ENCODE measurements at regions not wholly inside any gene's neighbourhood (a gene's known extent, or its start where the extent isn't known, plus 50 kb on each side); places are given as distances from the start of the nearest gene placed in this dataset.
"Not testable (repeated sequence)": the region's sequence is repeated elsewhere in the genome, so short reads cannot be mapped to it uniquely, and the experiment has no call there.

GRCh38 chr10:90180886-90181691, 479.7 kb downstream of the KIF20B start:
- DNase-seq (ENCODE audit: low spot score), result no peak

DNA sequence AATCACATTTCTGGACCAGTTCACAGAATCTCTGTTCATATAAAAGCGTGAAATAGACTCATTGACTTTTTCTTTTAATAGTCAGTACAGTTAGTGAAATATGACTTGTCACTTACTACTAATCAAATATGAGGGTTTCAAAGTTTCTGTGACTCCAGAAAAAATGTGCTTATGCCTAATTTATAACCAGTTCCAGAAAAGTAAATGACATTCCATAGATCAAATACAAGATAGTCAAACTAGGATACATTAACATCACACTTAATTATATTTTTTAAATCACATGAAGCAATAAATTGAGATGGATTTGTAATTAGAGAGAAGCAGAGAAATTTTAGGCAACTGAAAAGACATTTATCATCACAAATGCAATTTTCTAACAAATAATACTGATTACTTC, 491.4 kb downstream of the KIF20B start:
- no peak for DNase-seq (ENCODE audit: low spot score)

DNA sequence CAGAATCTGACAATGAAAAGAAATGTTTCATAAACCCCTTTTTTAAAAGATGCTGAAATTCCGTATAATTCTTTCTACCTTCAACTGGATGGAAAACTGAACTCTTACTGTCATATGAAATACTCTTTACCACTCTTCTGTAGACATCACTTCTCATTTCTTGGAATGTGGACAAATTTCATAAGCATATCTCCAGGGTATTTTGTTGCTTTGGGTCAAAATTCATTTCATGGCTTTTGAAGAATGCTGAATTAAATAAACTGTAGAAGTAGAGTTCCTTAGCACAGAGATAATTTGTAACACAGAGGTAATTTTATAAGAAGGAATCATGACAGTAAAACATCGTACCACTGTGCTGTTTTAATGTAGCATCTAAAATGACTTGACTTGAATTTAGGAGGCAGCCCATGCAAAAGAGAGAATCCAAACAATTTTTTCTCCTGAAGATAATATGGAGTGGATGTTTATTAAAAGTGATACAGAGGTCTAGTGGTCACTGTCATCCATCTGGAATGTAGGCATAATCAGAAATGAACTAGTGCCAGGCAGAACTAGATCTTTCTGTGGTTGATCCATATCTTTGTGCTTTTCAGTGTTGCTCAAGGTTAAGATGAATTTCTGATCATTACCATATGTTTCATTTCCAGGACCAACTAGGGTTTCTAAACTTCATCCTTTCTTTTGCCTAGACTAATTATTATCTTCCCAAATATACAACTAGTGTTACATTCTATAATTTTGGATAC, 492.0 kb downstream of the KIF20B start:
- DNase-seq (ENCODE audit: low spot score), result no peak

GRCh38 chr10:90195288-90195840, 494.0 kb downstream of the KIF20B start:
- DNase-seq (ENCODE audit: low spot score), result no peak

GRCh38 chr10:90197766-90198165, 496.4 kb downstream of the KIF20B start:
- no peak for DNase-seq (ENCODE audit: low spot score)

DNA sequence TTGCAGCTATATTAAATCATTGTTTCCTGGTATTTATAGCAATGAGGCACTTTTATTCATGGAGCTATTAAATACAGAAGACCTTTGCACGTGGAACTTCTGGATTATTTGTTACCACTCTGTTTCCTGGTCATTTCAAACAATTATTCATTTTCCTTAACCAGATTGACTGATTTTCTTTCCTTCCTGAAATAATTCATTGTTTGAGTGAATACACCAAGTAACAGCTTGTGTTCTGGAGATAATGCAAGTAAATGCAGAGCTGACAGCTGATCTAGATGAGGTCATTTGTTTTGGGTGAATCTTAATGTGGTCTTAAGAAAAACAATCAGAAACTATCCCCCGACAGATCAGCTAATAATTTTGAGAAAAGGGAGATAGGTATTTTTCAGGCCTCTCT, 497.7 kb downstream of the KIF20B start:
- DNase-seq (ENCODE audit: low spot score), result no peak

DNA sequence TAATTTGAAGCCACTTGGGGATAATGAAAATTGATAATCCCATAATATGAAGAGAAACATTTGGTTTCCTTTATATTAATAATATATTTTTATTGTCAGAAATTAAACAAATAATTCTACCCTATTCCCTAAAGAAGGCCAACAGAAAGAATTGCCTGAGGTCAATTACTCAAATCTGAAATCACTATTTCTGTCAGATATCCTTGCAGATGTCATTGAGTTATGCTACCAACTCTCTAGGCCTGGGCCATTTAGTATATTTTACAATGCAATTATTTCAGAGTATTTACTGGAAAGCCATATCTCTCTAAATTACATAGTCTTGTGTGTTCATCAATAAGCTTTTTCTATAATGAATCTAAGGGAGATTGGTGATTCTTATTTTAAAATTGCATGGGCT, 498.1 kb downstream of the KIF20B start:
- no peak for DNase-seq (ENCODE audit: low spot score)

DNA sequence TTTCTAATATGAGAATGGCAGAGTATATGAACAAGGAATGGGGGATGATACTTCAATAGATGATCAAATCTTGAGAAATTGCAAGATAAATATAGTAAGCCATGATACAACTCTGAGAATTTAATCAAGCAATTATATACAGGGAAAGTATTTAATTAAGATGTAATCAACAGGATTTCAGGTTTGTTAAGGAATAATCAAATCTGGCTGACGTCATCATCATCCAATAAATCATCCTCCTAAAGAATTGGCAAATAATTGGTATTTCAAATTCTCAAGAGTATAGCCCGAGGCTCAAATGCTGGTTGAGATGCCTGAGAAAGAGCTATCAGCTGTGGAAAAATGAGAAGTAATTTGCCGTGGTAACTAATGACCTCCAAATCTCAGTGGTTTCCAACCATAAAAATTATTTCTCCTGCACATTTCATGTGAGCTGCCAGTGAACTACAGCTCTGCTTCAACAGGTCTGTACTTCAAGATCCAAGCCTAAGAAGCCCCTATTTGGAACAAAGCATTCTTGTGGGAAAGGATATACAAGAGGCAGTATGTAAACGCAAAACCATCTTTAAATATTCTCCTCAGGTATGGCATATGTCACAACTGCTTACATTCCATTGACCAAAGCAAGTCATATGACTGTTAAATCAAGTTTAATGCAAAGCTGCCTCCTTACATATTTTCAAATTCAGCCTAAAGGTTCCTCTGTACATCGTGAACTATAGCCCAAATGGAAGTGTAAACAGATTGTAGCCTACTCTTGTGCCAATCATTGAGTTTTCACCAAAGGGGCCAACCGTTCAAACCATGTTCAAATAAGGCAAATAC, 503.0 kb downstream of the KIF20B start:
- DNase-seq (ENCODE audit: low spot score), result no peak

DNA sequence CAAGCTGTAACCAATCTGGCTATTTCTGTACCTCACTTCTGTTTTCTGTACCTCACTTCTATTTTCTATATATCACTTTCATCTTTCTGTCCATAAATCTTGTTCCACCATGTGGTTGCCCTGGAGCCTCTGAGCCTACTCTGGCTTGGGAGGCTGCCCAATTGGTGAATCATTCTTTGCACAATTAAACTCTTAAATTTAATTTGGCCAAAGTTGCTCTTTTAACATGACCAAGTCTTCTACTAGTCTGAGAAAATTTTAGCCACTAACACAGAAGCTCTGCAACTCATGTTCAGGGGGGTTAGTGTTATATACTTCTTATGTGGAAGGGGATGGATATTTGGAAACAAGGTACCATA, 503.5 kb downstream of the KIF20B start:
- DNase-seq (ENCODE audit: low spot score), result no peak

DNA sequence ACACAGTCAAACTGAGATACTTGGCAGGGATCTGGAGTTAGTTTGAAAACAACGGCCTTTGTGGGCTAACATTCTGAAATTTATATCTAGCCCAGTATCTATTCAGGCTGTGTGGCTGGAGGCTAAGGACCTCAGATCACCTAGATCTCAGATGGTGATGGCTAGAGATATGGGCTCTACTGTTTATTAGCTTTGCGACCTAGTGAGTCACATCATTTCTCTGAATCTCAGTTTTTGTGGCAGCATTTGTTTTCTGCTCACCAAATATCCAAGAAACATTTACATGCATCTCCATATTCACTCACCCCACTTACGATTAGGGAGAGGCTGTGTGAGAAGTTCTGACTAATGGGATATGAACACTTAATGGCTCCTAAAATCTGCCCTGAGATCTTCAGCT, 503.9 kb downstream of the KIF20B start:
- no peak for DNase-seq (ENCODE audit: low spot score)

GRCh38 chr10:90213346-90213745, 512.0 kb downstream of the KIF20B start:
- DNase-seq (ENCODE audit: low spot score), result no peak

GRCh38 chr10:90218846-90219245, 517.5 kb downstream of the KIF20B start:
- no peak for DNase-seq (ENCODE audit: low spot score)

DNA sequence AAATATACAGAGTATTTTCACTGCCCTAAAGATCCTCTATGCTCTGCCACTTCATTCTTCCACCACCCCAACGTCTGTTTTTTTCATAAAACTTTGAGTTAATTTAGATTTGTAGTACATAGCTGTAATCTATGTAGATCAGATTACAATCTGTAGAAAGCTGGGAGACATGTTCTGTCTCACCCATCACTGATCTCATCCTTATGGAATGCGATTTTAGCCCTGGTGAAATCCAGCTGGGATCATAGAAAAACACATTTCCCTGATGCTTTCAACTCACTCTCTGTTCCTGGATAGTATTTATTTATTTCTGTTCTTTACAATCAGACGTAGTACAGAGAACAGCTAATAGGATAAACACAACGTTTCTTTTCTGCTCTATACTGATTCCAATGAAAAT, 521.0 kb downstream of the KIF20B start:
- DNase-seq (ENCODE audit: low spot score), result no peak

DNA sequence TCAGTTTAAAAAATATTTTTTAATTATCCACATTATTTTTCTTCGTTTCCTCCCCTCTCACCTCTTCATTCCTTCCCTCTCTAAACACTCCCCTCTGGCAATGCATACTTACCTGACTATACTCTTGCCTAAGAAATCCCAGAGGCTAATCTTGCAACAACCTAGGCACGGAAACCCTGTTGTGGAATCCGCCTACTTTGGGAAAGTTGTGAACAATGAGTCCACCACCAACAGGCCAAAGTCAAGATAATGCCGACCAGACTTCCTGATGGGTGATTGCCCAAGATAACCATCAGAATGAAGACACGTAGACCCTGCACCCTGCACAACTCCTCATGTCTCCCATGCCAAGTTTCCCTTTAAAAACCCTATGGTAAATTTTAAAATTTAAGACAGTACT, 521.5 kb downstream of the KIF20B start:
- DNase-seq (ENCODE audit: low spot score), result no peak

DNA sequence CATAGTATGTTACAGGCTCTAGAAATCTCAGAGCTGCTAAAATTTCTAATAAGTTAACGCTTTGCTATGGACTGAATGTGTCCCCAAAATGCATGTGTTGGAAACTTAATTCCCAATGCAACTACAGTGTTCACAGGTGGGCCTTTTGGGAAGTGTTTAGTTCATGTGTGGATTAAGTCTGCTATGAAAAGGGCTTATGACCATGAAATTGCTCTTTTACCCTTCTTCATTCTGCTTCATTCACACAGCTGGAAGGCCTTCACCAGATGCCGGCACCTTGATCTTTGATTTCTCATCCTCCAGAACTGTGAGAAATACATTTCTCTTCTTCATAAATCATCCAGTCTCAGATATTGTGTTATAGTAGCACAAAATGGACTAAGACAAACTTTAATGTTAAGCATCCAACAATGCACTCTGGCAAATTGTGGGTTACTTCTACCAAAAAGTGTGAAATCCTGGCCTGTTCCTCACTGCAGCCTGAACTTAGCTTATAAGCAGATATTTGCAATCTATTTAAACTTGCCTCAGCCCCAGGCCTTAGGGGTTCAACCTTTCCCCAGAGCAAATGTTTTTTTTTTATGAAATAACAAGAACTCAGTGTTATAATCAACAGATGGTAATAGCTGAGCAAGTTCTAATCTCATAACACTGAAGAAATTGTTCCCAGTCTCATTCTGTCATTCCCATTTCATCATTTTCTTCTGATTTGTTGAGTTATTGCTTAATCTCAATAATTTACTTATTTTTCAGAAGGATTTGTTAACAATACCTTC, 523.6 kb downstream of the KIF20B start:
- DNase-seq (ENCODE audit: low spot score), result no peak

GRCh38 chr10:90226517-90226916, 525.1 kb downstream of the KIF20B start:
- no peak for DNase-seq (ENCODE audit: low spot score)

DNA sequence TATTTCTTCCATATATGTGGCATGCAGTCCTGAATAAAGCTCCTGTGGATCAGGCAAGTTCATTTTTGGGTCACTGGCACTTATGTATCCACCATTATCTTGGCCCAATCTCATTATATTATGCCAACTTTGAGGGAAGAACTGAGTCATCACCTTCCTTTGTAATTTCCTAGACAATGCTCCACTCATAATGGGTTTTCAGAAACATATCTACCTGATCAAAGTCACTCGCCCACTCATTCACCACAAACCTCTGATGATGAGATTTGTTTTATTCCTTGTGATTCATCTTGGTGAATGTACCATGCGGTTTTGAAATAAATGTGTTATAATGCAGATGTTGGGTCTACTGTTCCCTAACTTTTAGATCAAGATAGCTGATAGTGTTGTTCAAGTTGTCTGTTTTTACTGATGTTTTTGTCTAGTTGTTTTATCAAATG, 525.8 kb downstream of the KIF20B start:
- no peak for DNase-seq (ENCODE audit: low spot score)

- DNase-seq (ENCODE audit: low spot score), result no peak
Measured at GRCh38 chr10:90227786-90228185, 526.4 kb downstream of the KIF20B start.

- no peak for DNase-seq (ENCODE audit: low spot score)
Measured at GRCh38 chr10:90229486-90229885, 528.1 kb downstream of the KIF20B start.

DNA sequence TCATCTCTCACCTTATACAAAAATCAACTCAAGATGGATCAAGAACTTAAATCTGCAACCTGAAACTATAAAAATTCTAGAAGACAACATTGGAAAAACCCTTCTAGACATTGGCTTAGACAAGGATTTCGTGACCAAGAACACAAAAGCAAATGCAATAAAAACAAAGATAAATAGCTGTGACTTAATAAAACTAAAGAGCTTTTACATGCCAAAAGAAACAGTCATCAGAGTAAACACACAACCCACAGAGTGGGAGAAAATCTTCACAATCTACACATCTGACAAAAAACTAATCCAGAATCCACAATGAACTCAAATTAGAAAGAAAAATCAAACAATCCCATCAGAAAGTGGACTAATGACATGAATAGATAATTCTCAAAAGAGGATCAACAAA, 532.4 kb downstream of the KIF20B start:
- DNase-seq (ENCODE audit: low spot score), result not testable (repeated sequence)

- no peak for DNase-seq (ENCODE audit: low spot score)
Measured at GRCh38 chr10:90245623-90246022, 544.2 kb downstream of the KIF20B start.
